GM19438 (cell line): ENCODE measurements at regions not wholly inside any gene's neighbourhood (a gene's known extent, or its start where the extent isn't known, plus 50 kb on each side); places are given as distances from the start of the nearest gene placed in this dataset.
"Not testable (repeated sequence)": the region's sequence is repeated elsewhere in the genome, so short reads cannot be mapped to it uniquely, and the experiment has no call there.

Experiments used
- ATAC-seq: cut with Tn5 transposase; IDR thresholded peaks from one replicate; pipeline ENCODE4 v1.9.1; 2021; ENCODE audit warnings: low read depth; ENCODE audit not compliant: unreplicated experiment

DNA sequence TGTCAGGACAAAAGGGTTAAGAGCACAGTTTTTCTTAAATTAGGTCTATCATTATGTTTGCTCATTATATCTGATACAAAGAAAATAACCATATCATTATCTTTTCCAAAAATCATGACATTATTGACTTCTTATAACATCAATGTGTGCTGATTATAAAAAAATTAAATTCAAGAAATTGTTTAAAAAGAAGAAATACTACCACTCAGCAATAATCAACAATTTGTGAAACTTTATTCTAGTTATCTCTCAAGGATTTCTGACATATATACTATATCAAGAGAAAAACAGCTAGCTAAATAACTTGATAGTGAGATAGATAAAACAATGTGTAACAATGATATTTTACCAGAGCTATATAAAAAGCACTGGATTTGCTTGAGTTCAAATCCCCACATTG lies 360.7 kb upstream of the PHF14 start:
- no peak for ATAC-seq

- ATAC-seq = no peak
Measured at GRCh38 chr7:10618953-10619352, 354.7 kb upstream of the PHF14 start.

GRCh38 chr7:10632712-10633111 lies 341.0 kb upstream of the PHF14 start:
- no peak for ATAC-seq

DNA sequence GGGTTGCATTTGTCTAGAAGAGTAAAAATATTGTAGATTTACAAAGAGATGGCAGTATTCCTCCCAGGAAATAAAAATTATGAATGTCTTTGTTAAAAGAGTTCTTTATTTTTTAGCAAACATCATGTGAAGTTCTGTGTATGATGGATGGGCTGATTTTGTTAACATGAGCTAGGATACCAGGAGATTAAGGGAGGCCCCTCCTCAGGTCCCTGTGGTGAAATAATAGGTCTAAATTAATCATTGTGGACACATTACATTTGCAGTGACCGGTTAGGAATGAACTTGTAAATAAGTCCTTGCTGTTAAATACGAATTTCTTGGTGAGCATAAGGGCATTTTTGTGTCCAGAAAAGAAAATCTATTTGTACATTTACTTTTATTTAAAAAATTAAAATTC lies 339.4 kb upstream of the PHF14 start:
- no peak for ATAC-seq

DNA sequence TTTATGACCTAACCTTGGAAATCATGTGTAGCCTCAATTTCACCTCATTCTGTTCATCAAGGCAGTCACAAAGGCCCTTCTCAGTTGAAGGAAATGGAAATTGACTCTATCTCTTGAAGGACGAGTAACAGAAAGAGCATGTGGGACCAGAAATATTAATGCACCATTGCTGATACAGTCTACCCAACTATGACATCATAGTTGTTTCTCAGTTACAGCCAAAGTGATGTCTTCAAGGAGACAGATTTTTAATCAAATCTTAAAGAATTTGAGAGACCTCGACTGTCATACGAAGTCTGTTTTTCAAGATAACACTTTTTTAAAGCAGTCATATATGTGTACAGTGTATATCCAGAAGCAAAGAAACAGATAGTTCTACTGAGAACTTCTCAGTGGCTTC lies 335.7 kb upstream of the PHF14 start:
- no peak for ATAC-seq

DNA sequence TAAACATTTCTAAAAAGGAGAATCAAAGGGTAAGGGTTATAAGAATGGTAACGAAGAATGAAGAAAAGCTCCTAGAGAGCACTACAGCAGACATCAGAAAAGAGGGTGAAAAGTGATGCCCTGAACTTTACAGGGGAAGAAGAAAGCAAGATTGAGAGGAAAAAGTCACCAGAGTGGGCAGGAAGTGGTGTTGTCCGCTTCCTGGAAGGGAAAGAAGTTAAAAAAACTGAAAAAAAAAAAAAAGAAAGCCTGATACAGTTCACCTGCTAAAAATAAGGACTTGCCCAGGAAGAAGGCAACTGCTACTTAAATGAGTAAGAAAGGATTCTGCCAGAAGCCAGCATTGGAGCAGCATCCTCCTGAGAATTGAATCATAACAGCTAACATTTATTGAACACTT lies 330.1 kb upstream of the PHF14 start:
- ATAC-seq = no peak

DNA sequence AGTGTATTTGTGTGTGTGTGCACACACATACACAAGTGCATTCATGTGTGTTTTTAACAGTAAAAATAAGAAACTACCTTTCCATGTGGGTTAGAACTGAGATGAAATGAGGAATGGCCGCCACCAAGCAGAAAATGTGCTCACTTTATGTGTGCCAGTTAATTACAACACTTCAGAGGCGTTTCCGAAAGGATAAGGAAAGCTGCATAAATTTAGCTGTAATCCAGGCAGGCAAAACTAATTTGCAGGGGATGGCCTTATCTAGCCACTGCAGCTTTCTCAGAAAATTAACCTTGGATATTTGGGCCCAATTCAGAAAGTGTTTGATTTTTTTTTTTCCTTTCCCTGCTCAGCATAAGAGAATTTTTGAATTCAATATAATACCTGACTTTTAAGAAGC lies 328.8 kb upstream of the PHF14 start:
- no peak for ATAC-seq

- ATAC-seq = no peak
Measured at GRCh38 chr7:10646194-10646593, 327.5 kb upstream of the PHF14 start.

GRCh38 chr7:10648289-10648688 lies 325.4 kb upstream of the PHF14 start:
- ATAC-seq = no peak

DNA sequence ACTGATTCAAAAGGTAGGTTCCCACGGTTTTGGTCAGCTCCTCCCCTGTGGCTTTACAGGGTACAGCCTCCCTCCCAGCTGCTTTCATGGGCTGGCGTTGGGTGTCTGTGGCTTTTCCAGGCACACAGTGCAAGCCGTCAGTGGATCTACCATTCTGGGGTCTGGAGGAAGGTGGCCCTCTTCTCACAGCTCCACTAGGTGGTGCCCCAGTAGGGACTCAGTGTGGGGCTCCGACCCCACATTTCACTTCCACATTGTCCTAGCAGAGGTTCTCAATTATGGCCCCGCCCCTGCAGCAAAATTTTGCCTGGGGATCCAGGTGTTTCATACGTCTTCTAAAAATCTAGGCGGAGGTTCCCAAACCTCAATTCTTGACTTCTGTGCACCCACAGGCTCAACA lies 324.6 kb upstream of the PHF14 start:
- ATAC-seq = not testable (repeated sequence)

DNA sequence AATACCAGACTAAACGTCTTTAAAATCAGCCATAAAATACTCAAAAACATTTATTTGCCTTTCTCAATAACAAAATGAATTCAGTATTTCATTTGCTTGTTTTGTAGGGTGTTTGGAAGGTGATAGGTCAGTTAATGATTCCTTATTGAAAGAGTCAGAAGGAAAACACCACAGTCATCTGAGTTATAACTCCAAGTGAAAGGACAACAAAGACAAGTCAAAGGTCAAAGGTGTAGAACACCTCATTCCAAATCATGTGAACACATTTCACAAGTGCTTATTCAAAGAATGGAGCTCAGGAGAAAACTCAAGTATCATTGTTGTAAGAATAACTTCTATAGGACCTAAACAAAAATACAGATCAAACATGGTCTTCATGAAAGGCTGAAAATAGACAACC lies 318.6 kb upstream of the PHF14 start:
- ATAC-seq = no peak

DNA sequence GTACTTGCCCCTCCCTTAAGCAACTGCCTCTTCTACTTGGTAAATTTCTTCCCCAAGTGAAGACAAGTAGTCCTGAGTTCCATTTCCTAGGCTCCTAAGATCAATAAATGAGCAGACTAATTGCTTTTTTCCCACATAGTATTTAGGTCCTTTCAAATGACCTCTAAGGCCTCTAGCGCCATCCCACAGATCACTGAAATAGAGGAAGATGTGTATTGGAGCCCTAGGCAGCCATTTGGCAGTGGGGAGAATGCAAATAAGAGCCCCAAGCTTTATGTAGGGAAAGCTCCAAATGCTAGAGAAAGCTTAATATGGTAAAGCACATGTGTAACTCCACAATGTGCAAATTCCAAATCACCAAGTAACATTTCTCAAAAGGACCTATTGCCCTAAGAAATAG lies 316.5 kb upstream of the PHF14 start:
- ATAC-seq = no peak

DNA sequence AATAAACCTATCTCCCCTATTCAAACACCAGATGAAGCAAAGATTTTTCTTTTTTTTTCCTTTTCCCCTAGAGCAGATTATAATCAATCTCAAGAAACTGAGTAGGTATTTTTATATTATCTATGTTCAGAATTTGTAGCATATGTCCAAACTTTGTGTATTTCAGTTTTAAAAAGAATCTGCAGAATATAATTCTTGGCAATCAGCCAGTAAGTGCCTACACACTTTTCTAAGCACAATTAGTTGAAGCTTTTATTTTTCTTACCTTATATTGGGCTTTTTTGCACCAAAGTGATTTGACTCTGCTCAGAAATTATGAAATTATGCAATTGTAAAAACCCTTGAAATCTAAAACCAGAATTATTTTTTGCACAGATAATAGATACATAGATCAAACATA lies 315.8 kb upstream of the PHF14 start:
- ATAC-seq = no peak

DNA sequence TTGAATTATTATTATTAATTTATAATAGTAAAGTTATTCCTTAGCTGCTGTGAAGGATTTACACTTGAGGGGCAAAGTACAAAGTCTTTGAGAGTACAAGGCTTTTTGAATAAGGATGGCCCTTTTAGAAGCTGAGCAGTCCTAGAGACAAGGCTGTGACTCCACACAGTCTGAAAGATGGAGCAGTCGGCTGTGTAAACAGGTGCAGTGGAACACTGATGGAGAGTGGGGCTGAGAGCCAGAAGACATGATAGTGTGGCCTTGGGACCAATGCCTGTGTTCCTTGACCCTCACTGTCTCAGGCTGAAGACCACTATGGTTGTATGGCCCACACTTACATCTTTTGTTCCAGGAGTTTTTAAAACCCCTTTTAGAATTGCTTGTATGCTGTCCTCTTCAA lies 311.2 kb upstream of the PHF14 start:
- no peak for ATAC-seq

GRCh38 chr7:10662982-10663884 lies 310.4 kb upstream of the PHF14 start:
- ATAC-seq = no peak

GRCh38 chr7:10672186-10672585 lies 301.5 kb upstream of the PHF14 start:
- ATAC-seq = no peak

DNA sequence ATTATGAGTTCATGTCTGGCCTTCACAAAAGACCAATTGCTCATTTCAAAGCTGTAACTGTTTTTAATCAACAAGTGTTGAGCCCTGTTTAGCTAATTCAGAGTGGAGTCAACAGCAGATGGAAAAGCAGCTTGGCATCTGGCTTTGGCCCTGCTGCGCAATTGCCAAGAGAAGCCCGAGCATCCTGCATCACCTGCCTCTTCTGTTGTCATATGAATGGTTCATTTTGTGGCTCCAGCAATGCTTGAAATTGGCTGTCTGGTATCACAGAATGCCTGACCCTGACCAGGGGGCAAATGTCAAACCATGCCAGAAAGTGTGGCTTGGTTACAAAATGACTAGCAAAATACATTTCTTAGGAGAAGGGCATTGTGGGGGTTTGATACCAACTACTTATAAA lies 296.5 kb upstream of the PHF14 start:
- no peak for ATAC-seq

DNA sequence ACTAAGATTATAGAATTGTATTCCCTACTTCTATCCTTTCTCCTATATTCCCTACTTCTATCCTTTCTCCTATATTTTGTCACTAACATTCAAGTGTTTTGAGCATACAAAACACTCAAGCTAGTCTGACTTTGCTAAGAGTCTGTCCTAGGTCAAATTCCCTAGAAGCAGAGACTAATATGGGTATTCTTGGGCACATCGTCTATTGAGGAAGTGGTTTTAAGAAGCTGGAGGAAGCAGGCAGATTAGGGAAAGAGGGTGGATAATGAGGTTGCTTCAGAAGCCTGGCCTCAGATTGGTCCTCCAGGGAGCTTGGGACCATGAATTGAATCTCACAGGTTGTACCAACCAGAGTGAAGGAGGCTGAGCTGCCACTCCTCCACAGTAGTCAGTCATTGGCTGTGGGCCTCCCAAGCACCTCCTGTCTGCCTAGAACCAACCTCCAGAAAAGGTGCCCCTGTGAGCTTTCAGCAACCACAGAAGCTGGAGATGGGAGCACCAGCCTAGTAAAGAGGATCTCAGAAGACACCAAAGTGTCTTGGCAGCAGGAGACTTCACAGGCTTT lies 295.9 kb upstream of the PHF14 start:
- ATAC-seq = no peak

- ATAC-seq = no peak
Measured at GRCh38 chr7:10684606-10685005, 289.1 kb upstream of the PHF14 start.

GRCh38 chr7:10685040-10685439 lies 288.6 kb upstream of the PHF14 start:
- no peak for ATAC-seq

- ATAC-seq = no peak
Measured at GRCh38 chr7:10688544-10688943, 285.1 kb upstream of the PHF14 start.

DNA sequence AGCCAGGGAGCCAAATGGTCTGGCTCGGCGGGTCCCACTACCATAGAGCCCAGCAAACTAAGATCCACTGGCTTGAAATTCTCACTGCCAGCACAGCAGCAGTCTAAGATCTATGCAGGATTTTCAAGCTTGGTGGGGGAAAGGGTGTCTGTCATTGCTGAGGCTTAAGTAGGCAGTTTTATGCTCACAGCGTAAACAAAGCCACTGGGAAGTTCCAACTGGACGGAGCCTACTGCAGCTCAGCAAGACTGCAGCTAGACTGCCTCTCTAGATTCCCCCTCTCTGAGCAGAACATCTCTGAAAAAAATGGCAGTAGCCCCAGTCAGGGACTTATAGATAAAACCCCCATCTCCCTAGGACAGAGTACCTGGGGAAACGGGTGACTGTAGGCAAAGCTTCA lies 277.6 kb upstream of the PHF14 start:
- ATAC-seq = no peak
